ENCODE measurements at regions not wholly inside any gene's neighbourhood (a gene's known extent, or its start where the extent isn't known, plus 50 kb on each side); places are given as distances from the start of the nearest gene placed in this dataset.

- FAIRE-seq = no peak
- intact Hi-C loops (cut with DNase I) = no loop called here
- Histone ChIP-seq H3K36me3 (ENCODE audit: control insufficient read depth in 2 of 3, insufficient read depth in 3 of 3, low read length in 3 of 3) (no peaks in the 10 kb centered on the region), H3K9ac (ENCODE audit: low read length in 3 of 3) (no peak overlapping the region), H3K27ac (ENCODE audit: low read depth in 2 of 2, low read length in 2 of 2) (no peak overlapping the region), H3K4me1 (ENCODE audit: control insufficient read depth in 2 of 3, insufficient read depth in 2 of 3, low read depth in 1 of 3, low read length in 3 of 3) (no peaks in the 10 kb centered on the region), H3K9me3 (ENCODE audit: control insufficient read depth in 2 of 3, insufficient read depth in 1 of 3, low read length in 3 of 3) (no peaks in the 10 kb centered on the region), H3K4me3 (ENCODE audit: low read length in 3 of 3) (no peak overlapping the region), H3K27me3 (ENCODE audit: control insufficient read depth, insufficient read depth, low read length) (no peaks in the 10 kb centered on the region)
- no peak for DNase-seq
- TF ChIP-seq CTCF (IDR thresholded peaks at IDR 0.05; ENCODE audit: borderline replicate concordance, extremely low read depth, insufficient read depth) = no peak
These were observed 215.1 kb downstream of the S1PR1 start for GRCh38 chr1:101451888-101452287.

- no peaks in the 10 kb centered on the region for H3K4me1 ChIP-seq (ENCODE audit: control insufficient read depth in 2 of 3, insufficient read depth in 2 of 3, low read depth in 1 of 3, low read length in 3 of 3)
- H3K9me3 ChIP-seq (ENCODE audit: control insufficient read depth in 2 of 3, insufficient read depth in 1 of 3, low read length in 3 of 3) = no peaks in the 10 kb centered on the region
These were observed 216.0 kb downstream of the S1PR1 start for GRCh38 chr1:101452825-101453224.

GRCh38 chr1:101453844-101454243 is 217.0 kb downstream of the S1PR1 start:
- FAIRE-seq (no peak), DNase-seq (no peak)
- Histone ChIP-seq H3K4me1 (ENCODE audit: control insufficient read depth in 2 of 3, insufficient read depth in 2 of 3, low read depth in 1 of 3, low read length in 3 of 3) (no peaks in the 10 kb centered on the region), H3K4me3 (ENCODE audit: low read length in 3 of 3) (no peak overlapping the region), H3K9me3 (ENCODE audit: control insufficient read depth in 2 of 3, insufficient read depth in 1 of 3, low read length in 3 of 3) (no peaks in the 10 kb centered on the region), H3K36me3 (ENCODE audit: control insufficient read depth in 2 of 3, insufficient read depth in 3 of 3, low read length in 3 of 3) (no peaks in the 10 kb centered on the region), H3K27ac (ENCODE audit: low read depth in 2 of 2, low read length in 2 of 2) (no peak overlapping the region), H3K27me3 (ENCODE audit: control insufficient read depth, insufficient read depth, low read length) (no peaks in the 10 kb centered on the region), H3K9ac (ENCODE audit: low read length in 3 of 3) (no peak overlapping the region)
- no peak for TF ChIP-seq CTCF (IDR thresholded peaks at IDR 0.05; ENCODE audit: borderline replicate concordance, extremely low read depth, insufficient read depth)
- intact Hi-C loops (cut with DNase I) = no loop called here

More at GRCh38 chr1:101452825-101453224, 216.0 kb downstream of the S1PR1 start:
- no peaks in the 10 kb centered on the region for H3K36me3 ChIP-seq (ENCODE audit: control insufficient read depth in 2 of 3, insufficient read depth in 3 of 3, low read length in 3 of 3)
- DNase-seq (no peak), FAIRE-seq (no peak)
- no peak overlapping the region for H3K4me3 ChIP-seq (ENCODE audit: low read length in 3 of 3)
- no peak overlapping the region for H3K9ac ChIP-seq (ENCODE audit: low read length in 3 of 3)
- H3K27me3 ChIP-seq (ENCODE audit: control insufficient read depth, insufficient read depth, low read length) = no peaks in the 10 kb centered on the region
- no peak for TF ChIP-seq CTCF (IDR thresholded peaks at IDR 0.05; ENCODE audit: borderline replicate concordance, extremely low read depth, insufficient read depth)
- H3K27ac ChIP-seq (ENCODE audit: low read depth in 2 of 2, low read length in 2 of 2) = no peak overlapping the region
- intact Hi-C loops (cut with DNase I) = no loop called here

GRCh38 chr1:101455166-101455565 is 218.3 kb downstream of the S1PR1 start:
- no peak for FAIRE-seq
- H3K4me3 ChIP-seq (ENCODE audit: low read length in 3 of 3) = no peak overlapping the region

More at GRCh38 chr1:101455166-101455565, 218.3 kb downstream of the S1PR1 start:
- no peak overlapping the region for H3K9ac ChIP-seq (ENCODE audit: low read length in 3 of 3)
- no peak for DNase-seq
- H3K27ac ChIP-seq (ENCODE audit: low read depth in 2 of 2, low read length in 2 of 2) = no peak overlapping the region
- H3K4me1 ChIP-seq (ENCODE audit: control insufficient read depth in 2 of 3, insufficient read depth in 2 of 3, low read depth in 1 of 3, low read length in 3 of 3) = no peaks in the 10 kb centered on the region
- no peaks in the 10 kb centered on the region for H3K9me3 ChIP-seq (ENCODE audit: control insufficient read depth in 2 of 3, insufficient read depth in 1 of 3, low read length in 3 of 3)
- no peaks in the 10 kb centered on the region for H3K27me3 ChIP-seq (ENCODE audit: control insufficient read depth, insufficient read depth, low read length)
- intact Hi-C loops (cut with DNase I) = no loop called here
- no peaks in the 10 kb centered on the region for H3K36me3 ChIP-seq (ENCODE audit: control insufficient read depth in 2 of 3, insufficient read depth in 3 of 3, low read length in 3 of 3)
- TF ChIP-seq CTCF (IDR thresholded peaks at IDR 0.05; ENCODE audit: borderline replicate concordance, extremely low read depth, insufficient read depth) = no peak
